Gastroesophageal sphincter (tissue), 4 donors: ENCODE measurements at regions not wholly inside any gene's neighbourhood (a gene's known extent, or its start where the extent isn't known, plus 50 kb on each side); places are given as distances from the start of the nearest gene placed in this dataset.

Experiments used
- ATAC-seq: fragments of 150-250 bp; one replicate; pipeline ENCODE4 v1.9.1; 2016; ENCODE audit warnings: mild to moderate bottlenecking, moderate library complexity
- H3K27ac ChIP-seq, 4 donors: fragments of 200-600 bp; sonication (generic) in 3 of 4; 1 replicate in 3 of 4; 2 replicates in 1 of 4; pipeline ENCODE4 v1.5.1; 2016 to 2019
- H3K27me3 ChIP-seq: fragments of 200-600 bp; sonication (generic); one replicate; pipeline ENCODE4 v1.5.1; 2019
- H3K36me3 ChIP-seq, 2 donors: fragments of 200-600 bp; sonication (generic); one replicate each; pipeline ENCODE4 v1.5.1; 2019; ENCODE audit warnings: control low read depth in 1 of 2
- H3K4me1 ChIP-seq, 3 donors: fragments of 200-600 bp; sonication (generic); 1 replicate in 2 of 3; 2 replicates in 1 of 3; pipeline ENCODE4 v1.5.1; 2016 to 2019; ENCODE audit warnings: control low read depth in 2 of 3
- H3K4me3 ChIP-seq, 2 donors: fragments of 200-600 bp; sonication (generic); one replicate each; pipeline ENCODE4 v1.5.1; 2019; ENCODE audit warnings: mild to moderate bottlenecking in 1 of 2, moderate library complexity in 1 of 2
- H3K9me3 ChIP-seq, 3 donors: fragments of 200-600 bp; sonication (generic); one replicate each; pipeline ENCODE4 v1.5.1; 2017 to 2019; ENCODE audit warnings: control low read depth in 2 of 3
- CTCF ChIP-seq, 4 experiments: fragments of 200-600 bp in 2 of 4; fragments of 450-650 bp in 2 of 4; sonication (generic) in 1 of 4; IDR thresholded peaks; one replicate each; pipeline ENCODE4 v1.5.1; 2017 to 2019; ENCODE audit warnings: antibody characterized with exemption in 4 of 4, mild to moderate bottlenecking in 2 of 4, moderate library complexity in 2 of 4
- EP300 ChIP-seq: sonication (generic); formaldehyde crosslinking; IDR thresholded peaks from one replicate; pipeline ENCODE4 v1.6.1; 2017; ENCODE audit warnings: antibody characterized with exemption, mild to moderate bottlenecking
- POLR2A ChIP-seq, 2 donors: fragments of 450-650 bp; IDR thresholded peaks; one replicate each; pipeline ENCODE4 v1.6.1; 2017; ENCODE audit warnings: antibody characterized with exemption in 2 of 2, mild to moderate bottlenecking in 2 of 2, moderate library complexity in 1 of 2
- POLR2AphosphoS5 ChIP-seq: sonication (generic); formaldehyde crosslinking; IDR thresholded peaks from one replicate; pipeline ENCODE4 v1.6.1; 2017; ENCODE audit warnings: antibody characterized with exemption
- WGBS, 2 donors: methylation state at CpG; one replicate each; pipeline ENCODE4 v1.1.5; 2018; ENCODE audit warnings: low coverage in 1 of 2; 5-methylcytosine and 5-hydroxymethylcytosine counted together

GRCh38 chr14:84152452-84152851 lies 1377.5 kb upstream of the FLRT2 start:
- Histone ChIP-seq H3K4me1 (no peaks in the 10 kb centered on the region), H3K27me3 (no peaks in the 10 kb centered on the region), H3K36me3 (no peaks in the 10 kb centered on the region), H3K9me3 (no peaks in the 10 kb centered on the region), H3K4me3 (no peak overlapping the region), H3K27ac (no peak overlapping the region)
- TF ChIP-seq CTCF (IDR thresholded peaks at IDR 0.05) (no peak), EP300 (no peak)
- 93 to 100% methylated on average over 1 to 13 of the region's 14 CpGs for WGBS, 2 donors
- ATAC-seq: no peak

GRCh38 chr14:84162633-84163032 lies 1367.3 kb upstream of the FLRT2 start:
- no peak overlapping the region for H3K4me3 ChIP-seq
- WGBS, 2 donors: 50 to 63% methylated on average over 2 of the region's 2 CpGs

DNA sequence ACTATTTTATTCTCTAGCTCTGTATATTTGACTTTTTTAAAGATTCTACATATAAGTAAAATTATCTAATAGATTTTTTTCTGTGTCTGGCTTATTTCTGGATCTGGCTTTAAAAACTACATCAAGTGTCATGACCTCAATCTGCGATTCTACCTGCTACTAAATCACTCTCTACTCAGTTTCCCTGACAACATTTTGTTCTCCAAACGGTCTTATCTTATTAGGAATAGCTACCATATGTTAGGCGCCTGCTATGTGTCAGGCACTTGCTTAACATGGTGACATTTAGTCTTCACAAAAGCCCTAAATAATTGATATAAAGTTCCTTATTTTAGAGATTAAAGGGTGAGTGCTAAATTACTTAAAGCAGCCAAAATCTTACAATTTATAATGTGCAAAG lies 1362.9 kb upstream of the FLRT2 start:
- H3K27me3 ChIP-seq: no peaks in the 10 kb centered on the region
- WGBS, 2 donors: 65 to 78% methylated on average over 3 of the region's 3 CpGs
- ATAC-seq: no peak
- H3K9me3 ChIP-seq: no peaks in the 10 kb centered on the region
- no peak overlapping the region for H3K27ac ChIP-seq
- H3K4me3 ChIP-seq: no peak overlapping the region
- no peaks in the 10 kb centered on the region for H3K36me3 ChIP-seq
- TF ChIP-seq CTCF (IDR thresholded peaks at IDR 0.05): no peak
- no peaks in the 10 kb centered on the region for H3K4me1 ChIP-seq

More at GRCh38 chr14:84162633-84163032, 1367.3 kb upstream of the FLRT2 start:
- no peaks in the 10 kb centered on the region for H3K36me3 ChIP-seq
- no peaks in the 10 kb centered on the region for H3K27me3 ChIP-seq
- TF ChIP-seq CTCF (IDR thresholded peaks at IDR 0.05) (no peak), POLR2AphosphoS5 (no peak), POLR2A (IDR thresholded peaks at IDR 0.05) (no peak), EP300 (no peak)
- H3K9me3 ChIP-seq: no peaks in the 10 kb centered on the region
- H3K27ac ChIP-seq: no peak overlapping the region
- ATAC-seq: no peak
- no peaks in the 10 kb centered on the region for H3K4me1 ChIP-seq

DNA sequence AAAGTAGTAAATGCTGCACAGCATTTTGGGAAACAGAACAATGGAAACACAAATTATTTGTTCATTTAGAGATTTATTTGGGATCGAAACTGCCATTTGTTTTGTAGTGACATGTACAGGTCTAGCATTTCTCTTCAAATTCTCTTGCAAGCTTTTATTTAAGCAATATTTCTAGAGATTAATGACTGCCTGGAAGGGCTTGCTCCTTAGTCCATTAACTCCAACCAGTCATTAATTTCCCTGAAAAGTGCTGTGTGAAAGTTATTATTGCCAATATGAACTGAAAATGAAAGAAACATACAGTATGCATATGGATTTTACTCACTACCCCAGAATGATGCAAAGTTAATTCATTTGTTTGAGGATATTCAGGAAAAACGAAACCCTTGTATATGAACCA lies 1349.6 kb upstream of the FLRT2 start:
- WGBS, 2 donors: 73 to 83% methylated on average over 2 of the region's 2 CpGs
- Histone ChIP-seq H3K36me3 (no peaks in the 10 kb centered on the region), H3K27me3 (no peaks in the 10 kb centered on the region), H3K9me3 (no peaks in the 10 kb centered on the region), H3K4me3 (no peak overlapping the region), H3K27ac (no peak overlapping the region), H3K4me1 (no peaks in the 10 kb centered on the region)
- no peak for ATAC-seq
- TF ChIP-seq EP300 (no peak), CTCF (IDR thresholded peaks at IDR 0.05) (no peak), POLR2A (IDR thresholded peaks at IDR 0.05) (no peak), POLR2AphosphoS5 (no peak)

GRCh38 chr14:84181072-84181471 lies 1348.9 kb upstream of the FLRT2 start:
- Histone ChIP-seq H3K9me3 (no peaks in the 10 kb centered on the region), H3K36me3 (no peaks in the 10 kb centered on the region), H3K27ac (no peak overlapping the region), H3K4me3 (no peak overlapping the region), H3K27me3 (no peaks in the 10 kb centered on the region), H3K4me1 (no peaks in the 10 kb centered on the region)
- TF ChIP-seq CTCF (IDR thresholded peaks at IDR 0.05): no peak
- no peak for TF ChIP-seq POLR2A (IDR thresholded peaks at IDR 0.05)
- 63 to 78% methylated on average over 2 of the region's 2 CpGs for WGBS, 2 donors
- no peak for ATAC-seq
